Tibial nerve (tissue), 4 donors: ENCODE measurements at regions not wholly inside any gene's neighbourhood (a gene's known extent, or its start where the extent isn't known, plus 50 kb on each side); places are given as distances from the start of the nearest gene placed in this dataset.

Experiments used
- DNase-seq, 2 donors: peaks; one replicate each; pipeline ENCODE4 v3.0.0-alpha.2; 2019; ENCODE audit warnings: low spot score in 2 of 2
- H3K27ac ChIP-seq, 4 donors: fragments of 200-600 bp; sonication (generic) in 3 of 4; one replicate each; pipeline ENCODE4 v1.5.1; 2017 to 2019; ENCODE audit warnings: mild to moderate bottlenecking in 1 of 4
- H3K27me3 ChIP-seq, 2 donors: fragments of 200-600 bp; sonication (generic) in 1 of 2; one replicate each; pipeline versions ENCODE4 v1.5.1 to v1.6.0; 2017 to 2019
- H3K36me3 ChIP-seq, 3 donors: fragments of 200-600 bp; sonication (generic); one replicate each; pipeline ENCODE4 v1.5.1; 2018 to 2019
- H3K4me1 ChIP-seq, 4 donors: fragments of 200-600 bp; sonication (generic) in 3 of 4; one replicate each; pipeline ENCODE4 v1.5.1; 2017 to 2019
- H3K4me3 ChIP-seq, 4 donors: fragments of 200-600 bp; sonication (generic) in 3 of 4; one replicate each; pipeline ENCODE4 v1.5.1; 2017 to 2019; ENCODE audit warnings: mild to moderate bottlenecking in 1 of 4, moderate library complexity in 1 of 4
- H3K9me3 ChIP-seq, 4 donors: fragments of 200-600 bp; sonication (generic) in 3 of 4; one replicate each; pipeline ENCODE4 v1.5.1; 2017 to 2019
- CTCF ChIP-seq, 5 experiments: fragments of 200-600 bp in 3 of 5; fragments of 450-650 bp in 2 of 5; sonication (generic) in 3 of 5; IDR thresholded peaks; one replicate each; pipeline ENCODE4 v1.5.1; 2016 to 2019; ENCODE audit warnings: antibody characterized with exemption in 5 of 5, mild to moderate bottlenecking in 3 of 5, moderate library complexity in 2 of 5
- EP300 ChIP-seq, 2 donors: sonication (generic); formaldehyde crosslinking; IDR thresholded peaks; one replicate each; pipeline ENCODE4 v1.6.1; 2017; ENCODE audit warnings: antibody characterized with exemption in 2 of 2, mild to moderate bottlenecking in 1 of 2
- POLR2A ChIP-seq, 2 donors: fragments of 450-650 bp; IDR thresholded peaks; one replicate each; pipeline ENCODE4 v1.6.1; 2017; ENCODE audit warnings: antibody characterized with exemption in 2 of 2, mild to moderate bottlenecking in 2 of 2, moderate library complexity in 2 of 2
- WGBS, 2 donors: methylation state at CpG; one replicate each; pipeline ENCODE4 v1.1.5; 2018; 5-methylcytosine and 5-hydroxymethylcytosine counted together

GRCh38 chr16:72554935-72555334, 383.0 kb upstream of the PMFBP1 start:
- Histone ChIP-seq H3K27ac (no peak overlapping the region), H3K4me1 (no peaks in the 10 kb centered on the region), H3K27me3 (no peaks in the 10 kb centered on the region), H3K4me3 (no peak overlapping the region), H3K36me3 (no peaks in the 10 kb centered on the region), H3K9me3 (peaks cover 0 to 4% (median 0%) of the 10 kb centered on the region in 4 donors)
- 98 to 100% methylated on average over 6 of the region's 6 CpGs for WGBS, 2 donors
- no peak for DNase-seq
- TF ChIP-seq EP300 (IDR thresholded peaks at IDR 0.05) (no peak), CTCF (IDR thresholded peaks at IDR 0.05) (no peak), POLR2A (IDR thresholded peaks at IDR 0.05) (no peak)

GRCh38 chr16:72552654-72553053, 380.7 kb upstream of the PMFBP1 start:
- no peak for TF ChIP-seq CTCF (IDR thresholded peaks at IDR 0.05)
- TF ChIP-seq EP300 (IDR thresholded peaks at IDR 0.05), result no peak
- no peak for TF ChIP-seq POLR2A (IDR thresholded peaks at IDR 0.05)
- no peak for DNase-seq
- Histone ChIP-seq H3K27me3 (no peaks in the 10 kb centered on the region), H3K9me3 (peaks cover 0 to 13% (median 0%) of the 10 kb centered on the region in 4 donors), H3K27ac (no peak overlapping the region), H3K4me1 (no peaks in the 10 kb centered on the region), H3K4me3 (no peak overlapping the region), H3K36me3 (no peaks in the 10 kb centered on the region)

GRCh38 chr16:72551649-72552048, 379.7 kb upstream of the PMFBP1 start:
- H3K36me3 ChIP-seq, result no peaks in the 10 kb centered on the region
- DNase-seq, result no peak
- H3K27ac ChIP-seq, result no peak overlapping the region
- no peaks in the 10 kb centered on the region for H3K27me3 ChIP-seq
- 86 to 91% methylated on average over 1 of the region's 1 CpG for WGBS, 2 donors
- H3K4me1 ChIP-seq, result no peaks in the 10 kb centered on the region
- TF ChIP-seq CTCF (IDR thresholded peaks at IDR 0.05) (no peak), EP300 (IDR thresholded peaks at IDR 0.05) (no peak), POLR2A (IDR thresholded peaks at IDR 0.05) (no peak)
- H3K4me3 ChIP-seq, result no peak overlapping the region
- peaks cover 0 to 22% (median 0%) of the 10 kb centered on the region in 4 donors for H3K9me3 ChIP-seq

- Histone ChIP-seq H3K27ac (no peak overlapping the region), H3K36me3 (no peaks in the 10 kb centered on the region), H3K4me3 (no peak overlapping the region), H3K4me1 (no peaks in the 10 kb centered on the region), H3K9me3 (peaks cover 0 to 28% (median 0%) of the 10 kb centered on the region in 4 donors), H3K27me3 (no peaks in the 10 kb centered on the region)
- WGBS, 2 donors, result 91 to 92% methylated on average over 2 of the region's 2 CpGs
- no peak for DNase-seq
- TF ChIP-seq POLR2A (IDR thresholded peaks at IDR 0.05) (no peak), EP300 (IDR thresholded peaks at IDR 0.05) (no peak), CTCF (IDR thresholded peaks at IDR 0.05) (no peak)
These were observed 377.9 kb upstream of the PMFBP1 start for GRCh38 chr16:72549878-72550277.

- 98 to 99% methylated on average over 2 of the region's 2 CpGs for WGBS, 2 donors
- peaks cover 0 to 15% (median 0%) of the 10 kb centered on the region in 4 donors for H3K9me3 ChIP-seq
- H3K27me3 ChIP-seq, result no peaks in the 10 kb centered on the region
- TF ChIP-seq EP300 (IDR thresholded peaks at IDR 0.05) (no peak), POLR2A (IDR thresholded peaks at IDR 0.05) (no peak), CTCF (IDR thresholded peaks at IDR 0.05) (no peak)
- no peaks in the 10 kb centered on the region for H3K36me3 ChIP-seq
- H3K4me1 ChIP-seq, result no peaks in the 10 kb centered on the region
- no peak overlapping the region for H3K27ac ChIP-seq
- no peak for DNase-seq
- H3K4me3 ChIP-seq, result no peak overlapping the region
These were observed 370.1 kb upstream of the PMFBP1 start for GRCh38 chr16:72542102-72542501.
